Tibial nerve (tissue), 3 donors: ENCODE measurements at regions not wholly inside any gene's neighbourhood (a gene's known extent, or its start where the extent isn't known, plus 50 kb on each side); places are given as distances from the start of the nearest gene placed in this dataset.

Source experiments
- POLR2A ChIP-seq, 2 donors: fragments of 450-650 bp; IDR thresholded peaks; one replicate each; pipeline ENCODE4 v1.6.1; 2017; ENCODE audit warnings: antibody characterized with exemption in 2 of 2, mild to moderate bottlenecking in 2 of 2, moderate library complexity in 2 of 2
- TF ChIP-seq, protein P1 (sequence below), 5 experiments: fragments of 200-600 bp in 3 of 5; fragments of 450-650 bp in 2 of 5; sonication (generic) in 3 of 5; IDR thresholded peaks; one replicate each; pipeline ENCODE4 v1.5.1; 2016 to 2019; ENCODE audit warnings: antibody characterized with exemption in 5 of 5, mild to moderate bottlenecking in 3 of 5, moderate library complexity in 2 of 5

DNA sequence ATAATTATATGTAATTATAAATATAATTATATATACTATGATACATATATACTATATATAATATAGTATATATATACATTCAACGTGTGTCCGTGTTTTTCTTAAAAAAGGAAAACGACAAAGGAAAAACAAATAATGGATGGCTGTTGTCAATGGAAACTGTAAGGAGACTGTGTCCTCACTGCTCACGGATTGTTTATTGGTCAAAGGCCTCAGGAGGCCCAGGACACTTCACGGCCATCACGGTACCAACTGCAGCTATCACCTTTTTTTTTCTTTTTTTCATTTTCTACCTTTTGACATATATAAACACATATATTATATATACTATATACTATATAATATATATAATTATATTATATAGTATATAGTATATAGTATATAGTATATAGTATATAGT lies 113.4 kb downstream of the SPTSSA start:
- TF ChIP-seq, protein P1, sequence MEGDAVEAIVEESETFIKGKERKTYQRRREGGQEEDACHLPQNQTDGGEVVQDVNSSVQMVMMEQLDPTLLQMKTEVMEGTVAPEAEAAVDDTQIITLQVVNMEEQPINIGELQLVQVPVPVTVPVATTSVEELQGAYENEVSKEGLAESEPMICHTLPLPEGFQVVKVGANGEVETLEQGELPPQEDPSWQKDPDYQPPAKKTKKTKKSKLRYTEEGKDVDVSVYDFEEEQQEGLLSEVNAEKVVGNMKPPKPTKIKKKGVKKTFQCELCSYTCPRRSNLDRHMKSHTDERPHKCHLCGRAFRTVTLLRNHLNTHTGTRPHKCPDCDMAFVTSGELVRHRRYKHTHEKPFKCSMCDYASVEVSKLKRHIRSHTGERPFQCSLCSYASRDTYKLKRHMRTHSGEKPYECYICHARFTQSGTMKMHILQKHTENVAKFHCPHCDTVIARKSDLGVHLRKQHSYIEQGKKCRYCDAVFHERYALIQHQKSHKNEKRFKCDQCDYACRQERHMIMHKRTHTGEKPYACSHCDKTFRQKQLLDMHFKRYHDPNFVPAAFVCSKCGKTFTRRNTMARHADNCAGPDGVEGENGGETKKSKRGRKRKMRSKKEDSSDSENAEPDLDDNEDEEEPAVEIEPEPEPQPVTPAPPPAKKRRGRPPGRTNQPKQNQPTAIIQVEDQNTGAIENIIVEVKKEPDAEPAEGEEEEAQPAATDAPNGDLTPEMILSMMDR (IDR thresholded peaks at IDR 0.05), result no peak
- no peak for TF ChIP-seq POLR2A (IDR thresholded peaks at IDR 0.05)
